CD4-positive, alpha-beta T cell treated with Interleukin-17A for 1 hour (primary cell): ENCODE measurements at regions not wholly inside any gene's neighbourhood (a gene's known extent, or its start where the extent isn't known, plus 50 kb on each side); places are given as distances from the start of the nearest gene placed in this dataset.
"Not testable (repeated sequence)": the region's sequence is repeated elsewhere in the genome, so short reads cannot be mapped to it uniquely, and the experiment has no call there.

Experiments used
- DNase-seq: peaks from one replicate; pipeline ENCODE4 v3.0.0-alpha.2; 2020

- DNase-seq, result no peak
These were observed 476.2 kb upstream of the TSHZ3 start for GRCh38 chr19:31825134-31826094.

GRCh38 chr19:31826325-31826724 is 477.1 kb upstream of the TSHZ3 start:
- no peak for DNase-seq

DNA sequence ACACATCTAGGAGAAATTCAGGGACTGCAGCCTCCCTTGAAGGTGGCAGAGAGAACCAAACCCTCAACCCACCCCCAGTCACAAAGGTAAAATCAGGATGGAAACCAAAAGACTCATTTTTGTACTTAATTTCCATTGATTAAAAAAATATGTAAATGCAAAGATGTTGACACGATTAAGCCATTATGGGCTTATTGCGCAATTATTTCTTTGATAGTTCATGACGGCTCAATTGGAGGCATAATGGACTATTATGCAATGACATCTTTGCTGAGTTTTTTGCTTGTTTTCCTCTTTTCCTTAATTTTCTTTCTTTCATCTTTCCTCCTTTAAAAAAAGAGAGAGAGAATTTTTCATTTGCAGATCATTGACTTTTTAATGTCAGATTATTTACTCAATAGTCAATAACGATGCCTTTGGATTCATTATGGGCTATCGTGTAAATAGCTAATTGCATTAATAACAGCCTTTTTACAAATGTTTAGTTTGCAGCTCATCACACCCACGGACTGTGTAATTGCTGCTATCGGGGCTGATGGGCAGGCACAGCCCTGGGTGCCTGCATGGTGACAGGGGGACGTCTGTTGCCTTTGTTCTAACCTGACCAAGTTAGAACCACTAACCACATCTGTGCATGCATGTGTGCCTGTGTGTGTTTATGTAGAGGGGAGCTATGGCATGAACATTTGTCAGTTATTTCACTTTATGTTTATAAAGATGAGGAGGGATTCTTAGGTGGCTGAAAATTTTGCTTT is 482.4 kb upstream of the TSHZ3 start:
- DNase-seq, result no peak

DNA sequence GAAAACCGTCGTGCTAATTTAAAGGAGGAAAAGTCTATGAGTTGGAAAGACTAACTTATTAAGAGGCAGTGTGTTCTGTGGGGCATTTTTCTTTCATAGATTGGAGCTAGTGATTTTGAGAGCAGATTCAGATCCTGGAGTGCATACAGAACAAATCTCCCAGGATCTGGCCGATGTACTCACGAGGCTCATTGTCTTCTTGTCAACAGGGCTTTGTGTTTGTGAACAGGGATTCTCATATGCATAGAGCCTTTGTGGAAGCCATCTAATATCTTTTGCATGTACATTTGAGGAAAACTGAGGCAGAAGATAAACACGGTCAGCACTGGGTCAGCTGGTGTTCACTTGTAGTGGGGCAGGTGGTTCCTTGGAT is 482.9 kb upstream of the TSHZ3 start:
- DNase-seq, result no peak

DNA sequence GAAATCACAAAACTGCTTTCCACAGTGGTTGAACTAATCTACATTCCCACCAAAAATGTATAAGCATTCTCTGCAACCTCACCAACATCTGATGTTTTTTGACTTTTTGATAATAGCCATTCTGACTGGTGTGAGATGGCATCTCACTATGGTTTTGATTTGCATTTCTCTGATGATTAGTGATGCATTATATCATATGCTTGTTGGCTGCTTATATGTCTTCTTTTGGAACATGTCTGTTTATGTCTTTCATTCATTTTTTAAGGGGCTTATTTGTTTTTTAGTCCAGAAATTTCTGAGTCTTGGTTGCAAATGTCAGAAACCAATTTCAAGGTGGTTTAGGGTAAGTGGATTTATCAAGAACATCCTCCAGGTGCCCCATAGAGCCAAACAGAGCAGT is 484.8 kb upstream of the TSHZ3 start:
- no peak for DNase-seq

DNA sequence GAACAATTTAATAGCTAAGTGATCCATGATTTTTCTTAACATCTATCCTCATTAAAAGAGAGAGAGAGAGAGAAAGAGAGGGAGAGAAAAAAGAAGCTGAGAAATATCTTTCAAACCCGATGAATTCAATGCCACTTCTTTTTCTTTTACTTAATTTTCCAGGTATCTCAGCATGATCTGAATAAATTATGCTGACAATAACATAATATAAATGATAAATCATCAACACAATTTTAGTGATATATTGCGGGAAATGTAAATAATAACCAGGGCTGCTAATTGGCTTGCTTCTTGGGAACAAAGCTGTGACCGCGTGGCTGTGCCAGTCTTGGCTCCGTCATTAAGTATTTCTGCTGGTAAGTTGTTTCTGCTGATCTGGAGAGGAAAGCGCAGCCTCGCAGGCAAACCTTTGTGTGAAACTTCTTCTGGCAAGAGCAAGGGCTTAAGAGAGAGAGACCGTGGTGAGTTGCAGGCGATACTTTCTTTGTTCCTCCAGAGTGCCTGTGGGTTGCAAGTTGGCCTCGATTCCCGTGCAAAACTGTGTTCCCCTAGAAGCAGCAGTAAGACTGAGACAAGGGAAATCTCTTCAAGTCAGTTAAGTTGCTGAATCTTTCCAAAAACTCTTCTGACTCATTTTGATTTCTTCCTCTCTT is 489.1 kb upstream of the TSHZ3 start:
- DNase-seq, result no peak

DNA sequence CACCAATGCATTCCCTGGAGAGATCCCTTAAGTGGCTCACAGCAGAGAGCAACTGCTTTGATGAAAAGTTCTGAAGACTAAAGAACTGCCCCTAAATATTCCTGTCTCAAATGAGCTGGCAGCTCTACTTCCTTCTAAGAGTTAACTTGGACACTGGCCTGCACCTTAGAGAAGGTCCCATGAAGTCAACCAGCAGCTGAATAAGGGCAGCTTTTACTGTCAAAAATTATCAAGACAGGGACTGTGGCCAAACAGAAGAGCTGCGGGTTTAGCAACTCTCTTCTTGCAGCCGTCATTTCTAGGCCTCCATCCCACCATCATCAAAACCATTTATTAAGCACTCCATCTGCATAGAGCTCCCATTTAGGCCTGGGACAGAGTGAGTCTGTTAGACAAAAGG is 491.1 kb upstream of the TSHZ3 start:
- DNase-seq, result no peak

- no peak for DNase-seq
These were observed 492.5 kb upstream of the TSHZ3 start for GRCh38 chr19:31841755-31842154.

DNA sequence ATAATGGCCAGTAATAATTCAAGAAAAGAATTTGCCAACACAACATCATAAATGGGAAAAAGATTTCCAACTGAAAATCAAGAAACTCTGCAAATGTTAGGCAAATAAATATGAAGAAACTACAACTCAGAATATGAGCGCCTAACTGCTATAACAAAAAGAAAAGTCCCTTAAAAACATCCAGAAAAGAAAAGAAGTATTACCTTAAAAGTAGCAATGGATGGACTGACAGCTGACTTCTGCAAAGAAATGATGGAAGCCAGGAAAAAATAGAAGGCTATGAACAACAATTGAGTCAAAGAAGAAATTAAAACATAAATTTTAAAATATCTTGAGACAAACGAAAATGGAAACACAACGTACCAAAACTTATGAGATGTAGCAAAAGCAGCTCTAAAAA is 482.3 kb upstream of the ZNF507 start:
- DNase-seq, result no peak

GRCh38 chr19:31874313-31874712 is 471.1 kb upstream of the ZNF507 start:
- no peak for DNase-seq

- DNase-seq, result no peak
These were observed 469.8 kb upstream of the ZNF507 start for GRCh38 chr19:31875591-31875990.

- DNase-seq, result no peak
These were observed 465.1 kb upstream of the ZNF507 start for GRCh38 chr19:31880283-31880682.

DNA sequence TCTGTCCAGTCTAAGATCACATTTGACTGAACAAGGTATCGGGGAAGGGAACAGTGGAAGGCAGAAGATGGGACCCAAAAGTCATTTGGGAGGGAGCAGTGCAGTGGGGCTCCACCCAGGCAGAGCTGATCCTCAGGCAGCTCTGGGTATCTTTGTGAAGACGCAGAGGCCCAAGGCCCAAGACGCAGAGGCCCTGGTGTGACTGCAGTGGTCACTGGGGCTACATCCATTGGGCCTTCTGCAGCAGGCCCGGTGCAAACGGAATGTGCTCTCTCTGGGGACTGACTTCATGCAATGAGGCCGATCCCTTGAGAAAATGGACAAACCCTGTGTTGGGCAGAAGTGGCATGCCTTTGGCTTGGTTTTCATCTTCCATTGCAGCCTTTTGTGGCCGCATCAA is 463.4 kb upstream of the ZNF507 start:
- DNase-seq, result no peak

- no peak for DNase-seq
These were observed 462.7 kb upstream of the ZNF507 start for GRCh38 chr19:31882709-31883108.

GRCh38 chr19:31883296-31883990 is 462.0 kb upstream of the ZNF507 start:
- DNase-seq, result no peak

GRCh38 chr19:31885280-31885853 is 460.0 kb upstream of the ZNF507 start:
- DNase-seq, result no peak

GRCh38 chr19:31890230-31890629 is 455.2 kb upstream of the ZNF507 start:
- DNase-seq, result no peak

DNA sequence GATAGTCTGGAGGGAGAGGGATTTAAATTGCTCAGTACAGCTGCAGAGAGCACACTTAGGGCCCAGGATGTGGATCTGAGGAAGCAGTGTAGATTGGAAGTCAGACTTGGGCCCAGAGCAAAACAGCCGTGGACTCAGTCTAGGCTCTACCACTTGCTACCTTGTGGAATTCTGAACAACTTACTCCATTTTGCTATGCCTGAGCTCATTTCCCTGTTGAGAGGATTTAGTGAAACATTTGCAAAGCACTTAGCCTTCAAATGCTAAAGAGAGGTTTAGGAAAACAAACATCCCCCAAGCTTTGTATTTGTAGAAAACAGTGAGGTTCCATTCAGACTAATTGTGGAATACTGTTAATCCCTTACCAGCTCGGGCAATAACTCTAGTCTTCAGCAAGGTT is 453.4 kb upstream of the ZNF507 start:
- no peak for DNase-seq

DNA sequence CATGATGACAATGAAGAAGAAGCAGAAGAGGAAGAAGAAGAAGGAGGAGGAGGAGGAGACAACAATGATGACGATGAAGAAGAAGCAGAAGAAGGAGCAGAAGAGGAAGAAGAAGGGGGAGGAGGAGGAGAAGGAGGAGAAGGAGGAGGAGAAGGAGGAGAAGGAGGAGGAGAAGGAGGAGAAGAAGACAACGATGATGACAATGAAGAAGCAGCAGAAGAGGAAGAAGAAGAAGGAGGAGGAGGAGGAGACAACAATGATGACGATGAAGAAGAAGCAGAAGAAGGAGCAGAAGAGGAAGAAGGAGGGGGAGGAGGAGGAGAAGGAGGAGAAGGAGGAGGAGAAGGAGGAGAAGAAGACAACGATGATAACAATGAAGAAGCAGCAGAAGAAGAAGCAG is 451.9 kb upstream of the ZNF507 start:
- not testable (repeated sequence) for DNase-seq

GRCh38 chr19:31894451-31894850 is 451.0 kb upstream of the ZNF507 start:
- DNase-seq, result no peak

GRCh38 chr19:31897292-31897691 is 448.1 kb upstream of the ZNF507 start:
- DNase-seq, result no peak

DNA sequence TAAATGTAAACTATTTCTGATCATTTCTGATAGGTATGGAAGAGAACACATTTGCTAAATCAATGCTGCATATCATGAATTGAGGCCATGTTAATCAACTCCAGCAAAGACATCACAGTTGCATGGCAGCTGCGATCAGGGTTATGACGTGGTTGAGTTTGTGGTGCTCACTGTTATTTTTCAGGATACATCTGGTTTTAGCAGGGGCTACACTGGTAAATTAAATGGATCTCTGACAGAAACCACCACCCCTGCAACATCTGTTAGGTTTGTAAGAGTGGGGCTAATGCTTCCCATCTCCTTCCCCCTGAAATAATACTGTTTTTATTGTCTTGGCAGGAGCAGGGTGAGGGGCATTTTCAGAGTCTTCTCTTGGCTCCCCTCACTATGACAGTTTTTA is 444.4 kb upstream of the ZNF507 start:
- no peak for DNase-seq

- no peak for DNase-seq
These were observed 442.6 kb upstream of the ZNF507 start for GRCh38 chr19:31902821-31903220.
